NCI-H510A treated with DMSO at 0.1 percent for 48 hours (cell line): ENCODE measurements at regions not wholly inside any gene's neighbourhood (a gene's known extent, or its start where the extent isn't known, plus 50 kb on each side); places are given as distances from the start of the nearest gene placed in this dataset.

ENCODE experiments used
- DNase-seq: peaks from one replicate; lab custom pipeline; 2025; lab: John Stamatoyannopoulos, UW

DNA sequence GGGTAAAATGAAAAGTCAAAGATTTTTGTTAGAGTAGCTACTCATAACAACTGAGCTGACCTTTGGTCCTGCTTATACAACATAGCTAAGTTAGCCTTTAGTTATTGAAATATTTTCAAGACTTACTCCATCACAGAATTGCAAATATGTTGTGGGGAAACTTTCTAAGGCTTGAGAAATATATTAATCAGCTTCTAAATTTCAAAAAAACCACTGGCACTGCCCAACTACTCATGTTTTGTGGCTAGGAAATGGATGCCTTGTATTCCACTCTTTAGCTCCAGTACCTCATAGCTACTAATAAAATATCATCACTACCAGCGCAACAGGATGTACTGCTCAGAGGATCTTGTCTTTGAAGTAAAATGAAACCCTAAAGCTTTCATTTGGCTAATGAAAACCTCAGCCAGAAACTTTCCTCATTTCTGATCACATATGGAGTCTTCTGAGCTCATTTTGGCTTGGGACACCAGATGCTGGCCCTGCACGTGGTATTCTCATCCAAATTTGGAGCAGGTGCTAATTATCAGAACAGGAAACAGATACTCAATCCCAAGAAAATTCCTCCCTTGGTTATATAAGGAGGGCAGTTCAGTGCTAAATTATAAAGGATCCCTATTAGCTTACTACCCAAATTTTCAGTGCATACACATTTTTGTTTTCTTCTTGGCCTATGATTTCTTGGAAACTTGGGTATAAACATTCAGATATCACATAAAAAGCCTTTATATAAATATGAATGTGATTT, 690.7 kb downstream of the ADGRL2 start:
- no peak for DNase-seq

DNA sequence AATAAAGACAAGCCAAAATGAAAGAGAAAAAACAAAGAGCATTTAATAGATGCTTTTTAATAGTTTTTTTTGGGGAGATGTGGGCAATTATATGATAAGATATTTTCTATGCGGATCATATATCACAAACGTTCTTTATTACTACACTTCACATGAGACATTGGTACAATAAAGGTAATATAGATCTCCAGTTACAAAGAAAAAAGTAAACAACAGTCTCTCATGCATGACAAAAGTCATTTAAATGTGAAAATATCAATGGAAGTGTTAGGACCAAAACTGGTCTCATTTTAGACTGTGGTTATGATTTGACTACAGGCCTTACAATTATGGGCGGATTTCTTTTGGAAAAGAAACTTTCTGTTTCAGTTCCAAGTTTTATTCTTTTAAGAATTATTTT, 687.0 kb downstream of the ADGRL2 start:
- peak; percentile 85 for DNase-seq

DNA sequence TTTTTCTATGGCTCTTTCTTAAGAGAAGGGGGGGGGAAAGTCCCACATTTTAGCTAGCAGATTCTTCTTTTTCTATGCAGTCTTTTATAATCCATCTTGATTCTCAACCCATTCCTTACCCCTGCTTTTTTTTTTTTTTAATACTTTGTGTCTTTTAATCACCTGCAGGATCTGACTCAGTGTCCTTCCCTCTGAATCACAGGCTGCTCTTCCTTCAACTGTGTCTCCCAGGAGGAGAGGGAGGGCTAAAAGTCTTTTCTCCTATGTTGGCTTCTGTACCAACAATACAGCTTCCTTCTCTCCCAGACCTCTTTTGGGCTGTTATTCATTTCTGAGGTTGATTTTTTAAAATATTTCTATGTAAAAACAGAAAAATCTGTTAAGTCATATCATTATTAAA, 686.2 kb downstream of the ADGRL2 start:
- no peak for DNase-seq

DNA sequence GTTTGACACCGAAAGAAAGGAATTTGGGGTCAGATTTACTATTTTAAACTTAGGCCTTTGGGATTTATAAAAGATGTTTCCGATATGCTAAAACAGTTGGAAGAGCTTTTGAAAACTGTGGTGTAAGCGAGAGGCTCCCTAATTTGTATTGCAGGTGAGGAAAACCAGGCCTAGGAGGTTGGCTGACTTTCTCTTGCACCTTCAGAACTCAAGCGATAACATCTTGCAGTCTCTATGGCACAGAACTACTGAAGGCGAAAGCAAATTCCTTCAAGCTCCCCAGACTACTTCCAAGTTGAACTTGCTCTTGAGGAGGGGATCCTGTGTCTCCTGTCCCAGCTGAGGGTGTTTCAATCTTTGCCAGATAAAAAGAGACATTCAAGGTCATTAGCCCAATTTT, 685.7 kb downstream of the ADGRL2 start:
- no peak for DNase-seq

DNA sequence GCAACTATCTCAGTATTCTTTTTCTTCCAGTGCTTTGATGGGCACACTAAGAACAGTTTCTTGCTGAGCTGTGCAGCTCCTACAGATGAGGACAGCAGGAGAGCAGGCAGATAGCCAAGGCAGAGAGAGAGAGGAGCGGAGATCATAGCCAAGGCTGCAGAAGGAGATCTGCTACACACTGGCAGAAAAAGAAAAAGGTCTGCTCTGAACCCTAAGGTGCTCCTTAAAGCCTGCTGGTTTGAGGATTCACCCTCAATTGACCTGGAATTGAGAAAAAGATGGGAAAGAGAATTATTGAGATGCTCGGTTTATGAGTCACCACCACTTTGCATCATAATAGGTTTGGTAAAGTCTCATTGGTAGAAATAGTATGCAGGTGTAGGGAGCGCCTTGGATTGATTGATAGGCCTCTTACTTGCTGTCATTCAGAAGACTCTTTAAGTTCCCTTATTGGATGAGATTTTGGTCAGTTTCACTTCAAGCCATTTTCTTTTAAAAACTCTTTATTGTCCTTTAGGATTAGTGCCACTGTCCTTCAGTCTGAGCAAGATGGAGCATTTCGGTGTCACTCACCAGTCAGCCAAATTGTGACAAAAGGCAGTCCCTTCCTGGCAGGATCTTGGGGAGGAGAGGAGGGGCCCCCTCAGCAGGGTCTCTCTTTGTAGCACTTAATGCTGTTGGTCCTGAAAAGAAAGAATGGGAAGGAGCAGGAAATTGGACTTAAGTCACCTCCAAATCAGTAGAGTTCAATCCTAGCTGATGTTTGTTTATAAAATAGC, 685.0 kb downstream of the ADGRL2 start:
- DNase-seq, result peak; percentile 38

DNA sequence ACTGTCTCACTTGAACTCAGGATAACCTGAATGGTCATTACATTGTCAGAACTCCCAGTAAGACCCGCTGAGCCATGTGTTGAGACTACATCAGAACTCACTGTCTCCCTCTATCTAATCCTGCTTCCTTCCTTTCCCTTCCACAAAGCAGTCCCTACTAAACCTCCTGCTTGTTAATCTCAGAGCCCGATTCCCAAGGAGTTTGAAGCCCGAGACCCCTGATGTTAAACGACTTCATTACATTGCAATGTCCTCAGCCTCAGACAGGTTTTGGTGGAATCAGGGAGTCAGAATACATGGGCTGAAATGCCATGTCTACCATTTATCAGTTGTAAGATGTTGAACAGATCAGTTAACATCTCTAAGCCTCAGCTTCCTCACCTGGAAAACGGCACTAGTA, 682.4 kb downstream of the ADGRL2 start:
- no peak for DNase-seq

DNA sequence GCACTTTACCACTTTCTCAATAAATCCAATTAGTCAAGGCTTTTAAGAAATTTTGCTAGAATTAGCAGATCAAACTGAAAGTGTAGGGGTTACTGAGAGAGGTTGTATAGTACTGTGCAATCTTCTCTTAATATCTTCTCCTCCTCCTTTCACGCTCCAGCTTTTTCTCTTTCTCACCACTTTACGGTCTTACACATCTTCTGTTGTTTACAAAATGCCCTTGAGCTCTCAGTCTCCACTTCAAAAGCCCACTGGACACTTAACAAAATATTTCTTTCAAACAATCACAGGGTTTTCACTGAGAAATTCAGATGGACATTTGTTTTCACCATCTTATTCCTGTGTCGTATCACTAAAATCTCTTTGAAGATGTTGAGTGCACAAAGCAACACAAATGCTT, 678.2 kb downstream of the ADGRL2 start:
- no peak for DNase-seq

DNA sequence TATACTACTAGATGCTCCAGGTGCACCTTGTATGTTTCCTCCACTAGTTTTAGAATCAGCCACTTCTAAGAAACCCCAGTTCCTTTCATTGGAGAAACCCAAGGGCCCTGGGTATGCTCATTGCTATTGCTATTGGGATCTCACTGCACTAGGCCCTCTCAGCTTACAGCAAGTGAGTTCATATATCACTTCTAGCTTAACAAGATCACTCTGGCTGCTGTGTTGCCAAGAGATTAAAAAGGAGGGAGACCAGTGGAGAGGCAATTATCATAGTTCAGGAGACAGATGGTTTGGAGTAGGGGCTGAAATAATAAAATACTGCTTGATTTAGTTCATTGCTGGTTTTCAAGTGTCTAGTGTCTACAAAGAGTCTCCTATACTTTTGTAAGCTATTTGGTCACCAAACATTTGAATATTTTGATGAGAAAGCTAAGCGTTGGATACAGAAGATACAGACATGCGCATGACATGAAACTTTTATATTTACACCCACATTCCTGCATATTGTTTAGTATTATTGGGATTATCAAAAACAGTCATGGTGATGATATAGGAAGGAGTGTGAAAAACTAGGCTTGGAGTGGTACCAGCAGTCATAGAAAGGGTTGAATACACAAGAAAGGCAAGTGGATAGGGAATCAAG, 671.9 kb downstream of the ADGRL2 start:
- peak; percentile 65 for DNase-seq

DNA sequence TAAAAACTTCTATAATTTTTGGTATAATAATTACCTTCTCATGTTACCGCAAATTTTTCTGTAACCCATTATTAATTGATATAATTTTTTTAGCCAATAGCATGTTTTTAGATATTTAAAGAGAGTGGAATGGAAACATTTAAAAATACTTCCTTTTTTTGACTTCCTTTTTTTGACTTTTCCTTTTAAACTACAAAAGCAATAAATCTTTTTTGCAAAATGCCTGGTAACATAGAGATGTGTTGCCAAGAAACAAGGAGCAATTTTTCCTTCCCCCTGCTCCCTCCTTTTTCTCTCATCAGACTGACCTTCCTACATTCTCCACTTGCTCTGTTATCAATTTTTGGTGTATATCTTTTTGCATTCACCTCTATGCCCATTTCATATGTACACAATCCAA, 666.2 kb downstream of the ADGRL2 start:
- DNase-seq, result no peak

DNA sequence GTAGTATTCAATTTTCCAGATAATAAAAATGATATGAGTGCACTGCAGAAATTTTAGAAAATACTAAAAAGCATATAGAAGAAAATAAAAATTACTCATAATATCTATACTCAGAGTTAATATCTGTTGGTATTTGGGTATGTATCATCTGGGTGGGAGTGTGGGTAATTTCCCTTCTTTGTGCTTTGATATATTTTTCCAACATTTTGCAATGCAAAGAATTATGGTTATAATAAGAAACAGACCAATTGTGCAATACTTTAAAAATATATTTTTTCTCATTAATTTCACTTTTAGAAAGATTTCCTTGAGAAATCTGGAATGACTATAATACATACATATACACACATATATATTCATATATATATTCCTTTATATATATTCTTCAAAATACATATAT, 665.7 kb downstream of the ADGRL2 start:
- no peak for DNase-seq

DNA sequence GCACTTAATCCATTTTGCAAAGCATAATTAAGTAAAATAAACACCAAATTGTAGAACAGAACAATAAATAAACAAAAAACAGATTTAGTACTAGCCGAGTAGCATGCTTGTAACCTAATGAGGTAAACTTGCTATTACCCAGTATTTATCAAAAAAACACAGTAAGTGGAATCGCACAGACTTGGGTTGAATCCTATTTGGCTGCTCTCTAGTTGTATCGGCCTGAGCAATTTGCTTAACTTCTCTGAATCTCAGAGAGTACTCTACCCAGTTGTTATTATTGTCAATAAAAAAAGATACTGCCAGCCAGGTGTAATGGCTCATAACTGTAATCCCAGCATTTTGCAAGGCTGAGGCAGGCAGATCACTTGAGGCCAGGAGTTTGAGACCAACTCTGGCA, 664.3 kb downstream of the ADGRL2 start:
- DNase-seq, result no peak

DNA sequence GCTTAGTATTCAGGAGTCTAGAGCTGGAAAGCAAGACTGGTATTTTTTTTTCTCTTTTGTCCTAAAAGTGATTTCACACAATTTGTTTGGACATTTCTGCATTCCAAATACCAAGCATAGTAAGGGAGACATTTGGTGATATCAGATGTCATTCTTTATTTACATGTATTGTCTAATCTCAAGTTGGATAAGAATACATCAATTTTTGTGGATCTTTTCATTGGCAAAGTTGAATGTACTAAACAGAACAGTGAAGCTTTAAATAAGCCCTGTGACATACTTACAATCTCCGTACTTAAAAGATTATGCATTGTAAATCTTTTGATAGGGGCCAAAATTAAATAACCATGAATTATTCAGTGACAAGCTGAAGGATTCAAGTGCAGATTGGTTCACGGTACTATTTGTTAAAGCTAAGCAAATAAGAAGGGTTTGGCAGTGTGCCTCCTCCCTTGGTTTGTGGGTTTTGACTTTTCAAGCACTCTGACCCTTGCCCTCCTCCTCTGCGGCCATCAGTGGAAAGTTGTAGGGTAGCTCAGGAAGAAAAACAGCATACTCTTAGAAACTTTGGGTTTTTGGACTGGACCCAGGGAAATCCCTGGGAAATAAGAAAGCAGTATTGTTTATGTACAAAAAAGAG, 663.7 kb downstream of the ADGRL2 start:
- peak; percentile 85 for DNase-seq

DNA sequence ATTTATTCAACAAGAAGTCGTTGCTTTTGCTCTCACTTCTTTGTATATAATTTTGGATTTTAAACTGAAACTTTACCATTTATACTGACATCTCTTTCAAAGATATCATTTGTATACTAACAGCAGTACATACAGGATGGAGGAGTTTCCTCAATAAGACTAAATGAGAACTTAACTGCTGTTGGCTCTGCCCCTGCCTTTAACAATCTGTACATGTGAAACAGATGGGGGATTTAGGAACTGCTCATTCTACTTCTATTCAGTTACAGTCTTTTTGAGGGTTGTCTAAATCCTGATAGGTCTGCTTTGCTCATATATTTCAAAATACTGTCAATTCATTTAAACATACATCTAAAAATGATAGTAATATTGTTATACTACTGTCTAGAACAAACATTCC, 663.2 kb downstream of the ADGRL2 start:
- no peak for DNase-seq

DNA sequence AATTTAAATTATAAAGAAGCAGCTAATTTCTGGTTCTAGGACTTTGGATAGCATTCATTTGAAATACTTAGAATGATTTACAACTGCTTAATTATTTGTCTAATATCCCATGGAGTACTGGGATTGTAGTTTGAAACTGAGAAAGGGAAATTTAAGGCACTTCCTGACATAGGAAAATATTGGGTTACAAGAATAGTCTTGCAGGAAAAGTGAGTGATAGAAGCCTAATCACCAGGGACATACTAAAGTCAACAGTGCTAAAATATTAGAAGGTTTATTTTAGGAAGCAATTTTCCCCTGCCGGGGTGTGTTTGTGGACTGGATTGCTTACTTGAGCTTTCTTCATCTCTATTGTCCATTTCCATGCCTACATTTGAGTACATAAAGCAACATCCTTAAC, 661.6 kb downstream of the ADGRL2 start:
- DNase-seq, result no peak

DNA sequence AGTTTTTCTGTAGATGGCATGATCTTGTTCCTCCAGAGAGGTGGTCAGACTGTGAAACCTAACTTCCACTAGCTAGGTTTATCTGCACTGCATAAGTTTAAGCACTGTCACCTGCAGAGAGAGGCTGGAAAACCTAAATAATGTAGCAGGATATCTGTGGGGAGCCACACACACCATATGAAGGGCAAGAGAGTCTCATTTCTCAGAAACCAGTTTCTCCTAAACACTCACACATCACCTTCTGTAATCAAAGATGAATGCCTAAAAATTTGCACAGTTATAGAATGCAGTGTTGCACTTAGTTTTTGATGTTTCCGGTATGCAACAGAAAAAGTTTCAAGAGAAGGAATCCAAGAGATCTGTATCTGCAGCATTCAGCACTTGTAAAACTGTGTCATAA, 654.6 kb downstream of the ADGRL2 start:
- no peak for DNase-seq

DNA sequence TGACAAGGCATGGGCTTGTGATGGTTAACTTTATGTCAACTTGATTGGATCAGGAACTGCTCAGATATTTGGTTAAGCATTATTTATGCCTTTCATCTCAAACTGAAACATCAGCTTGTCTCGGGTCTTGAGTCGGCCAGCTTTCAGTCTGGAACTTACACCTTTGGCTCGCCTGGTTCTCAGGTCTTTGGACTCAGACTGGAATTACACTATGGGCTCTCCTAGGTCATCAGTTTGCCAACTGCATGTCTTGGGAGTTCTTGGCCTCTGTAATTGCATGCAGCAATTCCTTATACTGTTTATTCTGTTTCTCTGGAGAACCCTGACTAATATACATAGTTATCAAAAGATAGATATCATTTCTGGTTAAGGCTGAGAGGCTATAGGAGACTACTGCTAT, 653.7 kb downstream of the ADGRL2 start:
- no peak for DNase-seq

DNA sequence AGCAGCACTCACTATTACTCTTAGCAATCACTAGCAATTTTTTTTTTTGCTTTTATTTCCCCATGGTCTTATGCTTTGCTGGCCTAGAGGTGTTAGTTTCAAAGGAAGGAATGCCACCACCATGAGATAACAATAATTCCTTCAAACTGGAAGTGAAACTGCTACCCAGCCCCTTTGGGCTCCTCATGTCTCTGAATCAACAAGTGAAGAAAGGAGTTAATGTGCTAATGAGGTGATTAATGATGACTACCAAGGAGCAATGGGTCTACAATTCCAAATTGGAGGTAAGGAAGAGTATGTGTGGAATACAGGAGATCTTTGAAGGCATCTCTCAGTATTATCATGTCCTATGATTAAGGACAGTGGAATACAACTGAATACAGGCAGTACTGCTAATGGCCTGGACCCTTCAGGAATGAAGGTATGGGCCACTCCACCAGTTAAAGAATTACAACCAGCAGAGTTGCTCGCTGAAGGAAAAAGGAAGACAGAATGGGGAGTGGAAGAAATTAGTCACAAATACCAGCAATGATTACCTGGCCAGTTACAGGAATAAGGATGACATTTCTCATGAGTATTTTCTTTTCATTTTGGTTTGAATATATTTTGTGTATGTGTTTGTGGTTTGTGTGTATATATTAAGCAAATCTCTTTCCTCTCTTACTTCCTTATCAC, 652.9 kb downstream of the ADGRL2 start:
- no peak for DNase-seq

DNA sequence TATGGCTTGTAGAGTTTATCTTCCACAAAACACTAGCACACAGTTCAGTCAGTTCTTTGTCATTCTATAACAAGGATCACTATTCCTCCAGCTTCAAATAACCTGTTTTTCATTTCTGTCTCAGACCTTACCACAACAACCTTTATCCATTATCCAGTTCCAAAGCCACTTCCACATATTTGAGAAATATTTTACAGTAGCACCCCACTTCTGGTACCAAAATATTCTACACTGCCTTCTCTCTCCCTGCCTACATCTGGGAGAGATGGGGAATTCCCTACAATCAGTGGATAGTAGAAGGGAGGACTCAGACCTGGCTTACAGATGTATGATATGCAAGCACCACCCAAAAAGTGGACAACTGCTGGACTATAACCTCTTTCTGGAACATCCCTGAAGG, 651.4 kb downstream of the ADGRL2 start:
- no peak for DNase-seq

DNA sequence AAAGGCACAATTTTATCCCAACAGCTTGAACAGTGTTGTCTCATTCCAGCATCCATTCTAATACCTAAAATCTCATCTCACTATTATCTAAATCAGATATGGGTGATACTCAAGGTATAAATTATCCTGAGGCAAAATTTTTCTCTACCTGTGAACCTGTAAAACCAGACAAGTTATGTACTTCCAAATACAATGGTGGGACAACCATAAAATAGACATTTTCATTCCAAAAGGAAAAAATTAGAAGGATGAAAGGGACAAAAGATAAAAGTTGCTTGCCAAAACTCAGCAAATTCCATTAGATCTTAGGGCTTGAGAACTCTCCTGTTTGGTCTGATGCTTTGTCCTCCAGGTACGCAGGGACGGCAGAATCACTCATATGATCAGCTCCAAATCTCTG, 650.5 kb downstream of the ADGRL2 start:
- no peak for DNase-seq

DNA sequence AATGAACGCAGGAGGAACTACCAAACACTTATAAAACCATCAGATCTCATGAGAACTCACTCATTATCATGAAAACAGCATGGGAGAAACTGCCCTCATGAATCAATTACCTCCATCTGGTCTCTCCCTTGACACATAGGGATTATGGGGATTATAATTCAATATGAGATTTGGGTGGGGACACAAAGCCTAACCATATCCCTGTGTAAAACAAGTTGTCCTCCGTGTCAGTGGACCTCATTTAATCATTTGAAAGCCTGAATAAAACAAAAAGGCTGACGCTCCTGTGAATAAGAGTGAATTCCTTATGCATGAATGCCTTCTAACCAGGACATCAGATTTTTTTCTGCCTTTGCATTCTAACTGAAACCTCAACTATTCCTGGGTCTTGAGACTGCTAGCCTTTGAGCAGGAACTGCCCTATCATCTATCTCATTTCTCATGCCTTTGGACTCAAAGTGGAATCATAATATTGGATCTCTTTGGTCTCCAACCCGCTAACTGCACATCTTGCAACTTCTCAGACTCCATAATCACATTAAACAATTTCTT, 648.8 kb downstream of the ADGRL2 start:
- no peak for DNase-seq

DNA sequence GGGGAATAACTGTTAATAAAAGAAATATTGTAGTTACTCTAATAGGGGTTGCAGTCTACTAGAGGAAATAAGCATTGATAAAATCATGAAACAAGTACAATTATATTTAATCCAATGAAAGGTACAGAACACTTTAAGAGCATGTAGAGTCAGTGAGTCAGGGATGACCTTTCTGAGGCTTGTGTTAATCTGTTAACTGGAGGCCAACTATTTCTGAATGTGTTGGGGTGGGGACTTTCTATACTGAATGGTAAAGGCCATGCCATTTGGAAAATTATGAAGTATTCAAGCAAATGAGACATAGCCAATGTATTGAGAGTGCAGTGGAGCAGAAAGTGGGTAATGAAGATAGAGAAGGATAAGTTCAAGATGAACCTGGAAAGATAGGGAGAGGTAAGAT, 646.2 kb downstream of the ADGRL2 start:
- no peak for DNase-seq

DNA sequence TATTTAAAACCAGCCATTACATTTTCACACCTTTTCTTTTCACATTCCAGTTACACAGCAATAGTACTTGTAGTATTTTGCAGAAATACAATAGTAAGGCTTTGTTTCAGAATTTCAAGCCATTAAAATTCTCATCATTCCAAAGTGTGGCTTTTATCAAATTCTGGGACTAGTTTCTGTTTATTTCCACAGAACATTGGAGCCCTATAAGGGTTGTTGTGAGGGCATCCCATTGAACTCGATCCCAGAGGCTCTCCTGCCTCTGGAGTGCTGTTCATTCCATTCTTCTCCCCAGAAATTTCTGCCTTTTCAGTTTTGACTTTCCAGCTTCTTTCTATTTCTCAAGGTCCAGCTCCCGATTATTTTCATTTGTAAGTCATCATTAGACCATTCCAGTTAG, 645.5 kb downstream of the ADGRL2 start:
- no peak for DNase-seq
